OCI-LY7 (cell line): ENCODE measurements at regions not wholly inside any gene's neighbourhood (a gene's known extent, or its start where the extent isn't known, plus 50 kb on each side); places are given as distances from the start of the nearest gene placed in this dataset.

Source experiments
- EZH2phosphoT487 ChIP-seq: fragments of 200-600 bp; sonication (generic); IDR thresholded peaks from 2 replicates; pipeline ENCODE4 v1.6.1; 2018; ENCODE audit warnings: low read depth, borderline replicate concordance, mild to moderate bottlenecking, mixed run types, antibody characterized with exemption, low read length, moderate library complexity, mixed read lengths
- TF ChIP-seq, protein P1 (sequence below): fragments of 200-600 bp; sonication (generic); conservative IDR thresholded peaks from 2 replicates; pipeline ENCODE4 v1.5.1; 2014; ENCODE audit warnings: mild to moderate bottlenecking, antibody characterized with exemption, low read length, moderate library complexity, mixed read lengths

GRCh38 chr3:13746385-13746784, 133.5 kb downstream of the WNT7A start:
- TF ChIP-seq, protein P1, sequence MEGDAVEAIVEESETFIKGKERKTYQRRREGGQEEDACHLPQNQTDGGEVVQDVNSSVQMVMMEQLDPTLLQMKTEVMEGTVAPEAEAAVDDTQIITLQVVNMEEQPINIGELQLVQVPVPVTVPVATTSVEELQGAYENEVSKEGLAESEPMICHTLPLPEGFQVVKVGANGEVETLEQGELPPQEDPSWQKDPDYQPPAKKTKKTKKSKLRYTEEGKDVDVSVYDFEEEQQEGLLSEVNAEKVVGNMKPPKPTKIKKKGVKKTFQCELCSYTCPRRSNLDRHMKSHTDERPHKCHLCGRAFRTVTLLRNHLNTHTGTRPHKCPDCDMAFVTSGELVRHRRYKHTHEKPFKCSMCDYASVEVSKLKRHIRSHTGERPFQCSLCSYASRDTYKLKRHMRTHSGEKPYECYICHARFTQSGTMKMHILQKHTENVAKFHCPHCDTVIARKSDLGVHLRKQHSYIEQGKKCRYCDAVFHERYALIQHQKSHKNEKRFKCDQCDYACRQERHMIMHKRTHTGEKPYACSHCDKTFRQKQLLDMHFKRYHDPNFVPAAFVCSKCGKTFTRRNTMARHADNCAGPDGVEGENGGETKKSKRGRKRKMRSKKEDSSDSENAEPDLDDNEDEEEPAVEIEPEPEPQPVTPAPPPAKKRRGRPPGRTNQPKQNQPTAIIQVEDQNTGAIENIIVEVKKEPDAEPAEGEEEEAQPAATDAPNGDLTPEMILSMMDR: no peak
- TF ChIP-seq EZH2phosphoT487: no peak
